GM12878 (cell line): ENCODE measurements at regions not wholly inside any gene's neighbourhood (a gene's known extent, or its start where the extent isn't known, plus 50 kb on each side); places are given as distances from the start of the nearest gene placed in this dataset.

ENCODE experiments used
- ATAC-seq: fragments of 200-7000 bp; cut with Tn5 transposase; 3 replicates; pipeline ENCODE4 v1.9.1; 2020; ENCODE audit warnings: mild to moderate bottlenecking, moderate library complexity
- BruUV-seq: library from RNA; stranded (reverse); fragments of 400-500 nt; replicated peaks from 2 replicates; lab custom pipeline; 2021; lab: Mats Ljungman, UMichigan
- CTCF ChIA-PET: fragments of 300-600 bp; sonication (Branson Sonifier 250); formaldehyde crosslinking; extraction: SDS; loops from one replicate; lab custom pipeline; 2021; ENCODE audit warnings: inconsistent platforms; lab: Yijun Ruan, JAX
- POLR2A ChIA-PET: fragments of 350-600 bp; formaldehyde crosslinking; extraction: SDS; loops from one replicate; lab custom pipeline; 2021; ENCODE audit warnings: inconsistent platforms; lab: Charles Lee
- RAD21 ChIA-PET: fragments of 300-600 bp; sonication (Branson Sonifier 250); formaldehyde crosslinking; loops from one replicate; lab custom pipeline; 2023; ENCODE audit warnings: antibody characterized with exemption; ENCODE audit not compliant: unreplicated experiment; lab: Charles Lee
- SMC1A ChIA-PET: fragments of 300-600 bp; sonication (Branson Sonifier 250); formaldehyde crosslinking; loops from one replicate; lab custom pipeline; 2023; ENCODE audit not compliant: unreplicated experiment, uncharacterized antibody; lab: Charles Lee
- DNase-seq: peaks from one replicate; pipeline ENCODE4 v3.0.0-alpha.2; 2011; ENCODE audit warnings: low read depth, low spot score
- FAIRE-seq: peaks from 3 replicates; lab custom pipeline; 2011; peaks lifted over from hg19 to GRCh38; lab: Jason Lieb, UNC
- H2AFZ ChIP-seq: 2 replicates; pipeline ENCODE4 v1.6.0; 2011; ENCODE audit warnings: low read depth, low read length, control low read depth; ENCODE audit not compliant: control insufficient read depth
- H3K27ac ChIP-seq: 2 replicates; pipeline ENCODE4 v1.5.1; 2011; ENCODE audit warnings: control low read depth; ENCODE audit not compliant: control insufficient read depth, insufficient read depth
- H3K27me3 ChIP-seq, 2 experiments: replicated peaks in 1 of 2; 2 replicates each; pipeline versions ENCODE4 v1.6.0 to v1.6.1; 2011; ENCODE audit warnings: low read length in 1 of 2; ENCODE audit not compliant: control insufficient read depth in 2 of 2, insufficient read depth in 2 of 2
- H3K36me3 ChIP-seq, 2 experiments: 2 replicates each; pipeline ENCODE4 v1.5.1; 2011; ENCODE audit warnings: low read length in 1 of 2; ENCODE audit not compliant: control insufficient read depth in 2 of 2, insufficient read depth in 2 of 2
- H3K4me1 ChIP-seq: 2 replicates; pipeline ENCODE4 v1.6.1; 2011; ENCODE audit warnings: mild to moderate bottlenecking, low read length, moderate library complexity, mixed read lengths; ENCODE audit not compliant: control insufficient read depth, insufficient read depth
- H3K4me2 ChIP-seq: 2 replicates; pipeline ENCODE4 v1.6.0; 2011; ENCODE audit warnings: control low read depth; ENCODE audit not compliant: control insufficient read depth, insufficient read depth
- H3K4me3 ChIP-seq: fragments of 200-600 bp; sonication (generic); 2 replicates; pipeline ENCODE4 v1.5.1; 2016
- H3K79me2 ChIP-seq: 2 replicates; pipeline ENCODE4 v1.6.0; 2011; ENCODE audit warnings: low read length; ENCODE audit not compliant: control insufficient read depth, insufficient read depth
- H3K9ac ChIP-seq: 2 replicates; pipeline ENCODE4 v1.8.0; 2011; ENCODE audit warnings: low read length, control low read depth, mixed read lengths; ENCODE audit not compliant: control insufficient read depth, insufficient read depth
- H3K9me3 ChIP-seq: replicated peaks from 3 replicates; pipeline ENCODE4 v1.5.1; 2011; ENCODE audit warnings: mild to moderate bottlenecking, low read length; ENCODE audit not compliant: control insufficient read depth, insufficient read depth
- H4K20me1 ChIP-seq: 2 replicates; pipeline ENCODE4 v1.6.0; 2011; ENCODE audit not compliant: control insufficient read depth, insufficient read depth
- BMI1 ChIP-seq: fragments of 450-650 bp; IDR thresholded peaks from 2 replicates; pipeline ENCODE4 v1.6.1; 2016; ENCODE audit warnings: mild to moderate bottlenecking, moderate library complexity, borderline replicate concordance
- E2F8 ChIP-seq: fragments of 450-650 bp; IDR thresholded peaks from 2 replicates; pipeline ENCODE4 v1.6.1; 2018; ENCODE audit warnings: mild to moderate bottlenecking, low read depth, moderate library complexity; ENCODE audit not compliant: partially characterized antibody
- ESRRA ChIP-seq: IDR thresholded peaks from 2 replicates; pipeline ENCODE4 v1.6.1; 2012; ENCODE audit warnings: mild to moderate bottlenecking, low read length, improper control_type of control experiment
- EZH2 ChIP-seq: IDR thresholded peaks from 2 replicates; pipeline ENCODE4 v1.6.1; 2012; ENCODE audit warnings: low read depth, mild to moderate bottlenecking, control low read depth, inconsistent platforms, low read length, borderline replicate concordance; ENCODE audit not compliant: control insufficient read depth
- GATAD2B ChIP-seq: fragments of 450-650 bp; conservative IDR thresholded peaks from 2 replicates; pipeline ENCODE4 v1.6.1; 2017; ENCODE audit warnings: low read depth, mild to moderate bottlenecking, moderate library complexity
- HSF1 ChIP-seq: fragments of 150-350 bp; IDR thresholded peaks from 2 replicates; pipeline ENCODE4 v1.6.1; 2014; ENCODE audit warnings: mild to moderate bottlenecking, low read depth, low read length
- MAX ChIP-seq: IDR thresholded peaks from 2 replicates; pipeline ENCODE4 v1.6.1; 2012; ENCODE audit warnings: low read depth, low read length, improper control_type of control experiment
- NFYB ChIP-seq: IDR thresholded peaks from 2 replicates; pipeline ENCODE4 v1.6.1; 2011; ENCODE audit warnings: low read depth, mild to moderate bottlenecking, low read length, improper control_type of control experiment, moderate library complexity; ENCODE audit not compliant: insufficient read depth
- POLR2AphosphoS2 ChIP-seq: IDR thresholded peaks from 2 replicates; pipeline ENCODE4 v1.6.1; 2011; ENCODE audit warnings: low read depth, mild to moderate bottlenecking, low read length, improper control_type of control experiment, moderate library complexity
- RB1 ChIP-seq: fragments of 450-650 bp; formaldehyde crosslinking; IDR thresholded peaks from 2 replicates; pipeline ENCODE4 v1.6.1; 2017; ENCODE audit warnings: mild to moderate bottlenecking, borderline replicate concordance
- WGBS: methylation state at CpG from one replicate; pipeline ENCODE4 v1.1.6; 2016; ENCODE audit warnings: low lambda C conversion rate; ENCODE audit not compliant: insufficient replicate concordance, insufficient coverage; ENCODE audit errors: missing lambda C conversion rate; 5-methylcytosine and 5-hydroxymethylcytosine counted together
- in situ Hi-C: fragments of 300-500 bp; cut with MboI; formaldehyde crosslinking; loops from 9 replicates; pipeline ENCODE4 v1.14.3; 2018; ENCODE audit warnings: mixed read lengths
- intact Hi-C: fragments of 100-400 bp; cut with micrococcal nuclease; formaldehyde crosslinking; loops from one replicate; pipeline ENCODE4 v1.14.2; 2022; ENCODE audit not compliant: unreplicated experiment
- TF ChIP-seq, protein P1 (sequence below): fragments of 450-650 bp; IDR thresholded peaks from 2 replicates; pipeline ENCODE4 v1.6.1; 2017; ENCODE audit warnings: antibody characterized with exemption, mild to moderate bottlenecking, moderate library complexity
- TF ChIP-seq, protein P2 (sequence below): IDR thresholded peaks from 2 replicates; pipeline ENCODE4 v1.6.1; 2012; ENCODE audit warnings: mild to moderate bottlenecking, low read depth, low read length

GRCh38 chr22:48318575-48319320, 1508.9 kb downstream of the BRD1 start:
- 22% methylated on average over 12 of the region's 13 CpGs for WGBS
- POLR2A ChIA-PET = no interaction called here
- FAIRE-seq = no peak
- TF ChIP-seq GATAD2B = no peak
- no peak for TF ChIP-seq EZH2
- TF ChIP-seq POLR2AphosphoS2 = no peak
- no peak for TF ChIP-seq HSF1
- TF ChIP-seq, protein P1, sequence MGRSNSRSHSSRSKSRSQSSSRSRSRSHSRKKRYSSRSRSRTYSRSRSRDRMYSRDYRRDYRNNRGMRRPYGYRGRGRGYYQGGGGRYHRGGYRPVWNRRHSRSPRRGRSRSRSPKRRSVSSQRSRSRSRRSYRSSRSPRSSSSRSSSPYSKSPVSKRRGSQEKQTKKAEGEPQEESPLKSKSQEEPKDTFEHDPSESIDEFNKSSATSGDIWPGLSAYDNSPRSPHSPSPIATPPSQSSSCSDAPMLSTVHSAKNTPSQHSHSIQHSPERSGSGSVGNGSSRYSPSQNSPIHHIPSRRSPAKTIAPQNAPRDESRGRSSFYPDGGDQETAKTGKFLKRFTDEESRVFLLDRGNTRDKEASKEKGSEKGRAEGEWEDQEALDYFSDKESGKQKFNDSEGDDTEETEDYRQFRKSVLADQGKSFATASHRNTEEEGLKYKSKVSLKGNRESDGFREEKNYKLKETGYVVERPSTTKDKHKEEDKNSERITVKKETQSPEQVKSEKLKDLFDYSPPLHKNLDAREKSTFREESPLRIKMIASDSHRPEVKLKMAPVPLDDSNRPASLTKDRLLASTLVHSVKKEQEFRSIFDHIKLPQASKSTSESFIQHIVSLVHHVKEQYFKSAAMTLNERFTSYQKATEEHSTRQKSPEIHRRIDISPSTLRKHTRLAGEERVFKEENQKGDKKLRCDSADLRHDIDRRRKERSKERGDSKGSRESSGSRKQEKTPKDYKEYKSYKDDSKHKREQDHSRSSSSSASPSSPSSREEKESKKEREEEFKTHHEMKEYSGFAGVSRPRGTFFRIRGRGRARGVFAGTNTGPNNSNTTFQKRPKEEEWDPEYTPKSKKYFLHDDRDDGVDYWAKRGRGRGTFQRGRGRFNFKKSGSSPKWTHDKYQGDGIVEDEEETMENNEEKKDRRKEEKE = no peak
- TF ChIP-seq, protein P2, sequence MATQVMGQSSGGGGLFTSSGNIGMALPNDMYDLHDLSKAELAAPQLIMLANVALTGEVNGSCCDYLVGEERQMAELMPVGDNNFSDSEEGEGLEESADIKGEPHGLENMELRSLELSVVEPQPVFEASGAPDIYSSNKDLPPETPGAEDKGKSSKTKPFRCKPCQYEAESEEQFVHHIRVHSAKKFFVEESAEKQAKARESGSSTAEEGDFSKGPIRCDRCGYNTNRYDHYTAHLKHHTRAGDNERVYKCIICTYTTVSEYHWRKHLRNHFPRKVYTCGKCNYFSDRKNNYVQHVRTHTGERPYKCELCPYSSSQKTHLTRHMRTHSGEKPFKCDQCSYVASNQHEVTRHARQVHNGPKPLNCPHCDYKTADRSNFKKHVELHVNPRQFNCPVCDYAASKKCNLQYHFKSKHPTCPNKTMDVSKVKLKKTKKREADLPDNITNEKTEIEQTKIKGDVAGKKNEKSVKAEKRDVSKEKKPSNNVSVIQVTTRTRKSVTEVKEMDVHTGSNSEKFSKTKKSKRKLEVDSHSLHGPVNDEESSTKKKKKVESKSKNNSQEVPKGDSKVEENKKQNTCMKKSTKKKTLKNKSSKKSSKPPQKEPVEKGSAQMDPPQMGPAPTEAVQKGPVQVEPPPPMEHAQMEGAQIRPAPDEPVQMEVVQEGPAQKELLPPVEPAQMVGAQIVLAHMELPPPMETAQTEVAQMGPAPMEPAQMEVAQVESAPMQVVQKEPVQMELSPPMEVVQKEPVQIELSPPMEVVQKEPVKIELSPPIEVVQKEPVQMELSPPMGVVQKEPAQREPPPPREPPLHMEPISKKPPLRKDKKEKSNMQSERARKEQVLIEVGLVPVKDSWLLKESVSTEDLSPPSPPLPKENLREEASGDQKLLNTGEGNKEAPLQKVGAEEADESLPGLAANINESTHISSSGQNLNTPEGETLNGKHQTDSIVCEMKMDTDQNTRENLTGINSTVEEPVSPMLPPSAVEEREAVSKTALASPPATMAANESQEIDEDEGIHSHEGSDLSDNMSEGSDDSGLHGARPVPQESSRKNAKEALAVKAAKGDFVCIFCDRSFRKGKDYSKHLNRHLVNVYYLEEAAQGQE = no peak
- no peak for TF ChIP-seq MAX
- TF ChIP-seq RB1 = no peak
- no peak for TF ChIP-seq NFYB
- no peak for TF ChIP-seq ESRRA
- no peak for TF ChIP-seq E2F8
- no peak for TF ChIP-seq BMI1

More at GRCh38 chr22:48318575-48319320, 1508.9 kb downstream of the BRD1 start:
- Histone ChIP-seq H3K36me3 (no peaks in the 10 kb centered on the region), H3K9me3 (no peaks in the 10 kb centered on the region; the same call in 2 of the 3 replicates), H3K27me3 (no peaks in the 10 kb centered on the region), H3K4me3 (no peak overlapping the region), H3K4me2 (no peak overlapping the region), H3K27ac (no peak overlapping the region), H3K4me1 (no peaks in the 10 kb centered on the region), H2AFZ (no peak overlapping the region), H3K9ac (no peak overlapping the region), H3K79me2 (no peaks in the 10 kb centered on the region), H4K20me1 (no peaks in the 10 kb centered on the region)
- ChIA-PET SMC1A (no interaction called here), CTCF (no interaction called here), RAD21 (no interaction called here)
- in situ Hi-C loops (no loop called here), intact Hi-C loops (no loop called here)
- DNase-seq = no peak
- BruUV-seq = no TSS peak
- ATAC-seq = no peak
